Esophagus squamous epithelium (tissue), 4 donors: ENCODE measurements at regions not wholly inside any gene's neighbourhood (a gene's known extent, or its start where the extent isn't known, plus 50 kb on each side); places are given as distances from the start of the nearest gene placed in this dataset.

ENCODE experiments used
- CTCF ChIP-seq, 6 experiments: fragments of 450-650 bp in 4 of 6; fragments of 200-600 bp in 2 of 6; sonication (generic) in 2 of 6; IDR thresholded peaks; one replicate each; pipeline ENCODE4 v1.5.1; 2016 to 2019; ENCODE audit warnings: antibody characterized with exemption in 6 of 6, mild to moderate bottlenecking in 4 of 6, moderate library complexity in 4 of 6
- POLR2A ChIP-seq, 4 donors: fragments of 450-650 bp; IDR thresholded peaks; one replicate each; pipeline ENCODE4 v1.6.1; 2017; ENCODE audit warnings: antibody characterized with exemption in 4 of 4, mild to moderate bottlenecking in 4 of 4, moderate library complexity in 3 of 4

- no peak for TF ChIP-seq CTCF (IDR thresholded peaks at IDR 0.05)
- no peak for TF ChIP-seq POLR2A (IDR thresholded peaks at IDR 0.05)
Observed at GRCh38 chrX:122389005-122389404, 795.1 kb upstream of the GRIA3 start.
